Peyer's patch (tissue), 4 donors: ENCODE measurements at regions not wholly inside any gene's neighbourhood (a gene's known extent, or its start where the extent isn't known, plus 50 kb on each side); places are given as distances from the start of the nearest gene placed in this dataset.
"Not testable (repeated sequence)": the region's sequence is repeated elsewhere in the genome, so short reads cannot be mapped to it uniquely, and the experiment has no call there.

ENCODE experiments used
- DNase-seq, 3 donors: peaks; one replicate each; pipeline ENCODE4 v3.0.0-alpha.2; 2017 to 2019
- H3K27ac ChIP-seq, 4 donors: fragments of 200-600 bp; sonication (generic); one replicate each; pipeline ENCODE4 v1.5.1; 2016 to 2019
- H3K27me3 ChIP-seq, 2 donors: fragments of 200-600 bp; sonication (generic); one replicate each; pipeline ENCODE4 v1.5.1; 2019
- H3K36me3 ChIP-seq, 3 donors: fragments of 200-600 bp; sonication (generic); one replicate each; pipeline ENCODE4 v1.5.1; 2016 to 2019
- H3K4me1 ChIP-seq, 4 donors: fragments of 200-600 bp; sonication (generic); one replicate each; pipeline ENCODE4 v1.5.1; 2016 to 2019
- H3K4me3 ChIP-seq, 4 donors: fragments of 200-600 bp; sonication (generic); 1 replicate in 3 of 4; 2 replicates in 1 of 4; pipeline ENCODE4 v1.5.1; 2016 to 2019; ENCODE audit warnings: mild to moderate bottlenecking in 1 of 4
- H3K9me3 ChIP-seq, 4 donors: fragments of 200-600 bp; sonication (generic); one replicate each; pipeline ENCODE4 v1.5.1; 2016 to 2019; ENCODE audit warnings: mild to moderate bottlenecking in 1 of 4
- CTCF ChIP-seq, 6 experiments: fragments of 450-650 bp in 4 of 6; fragments of 200-600 bp in 2 of 6; sonication (generic) in 1 of 6; IDR thresholded peaks; one replicate each; pipeline ENCODE4 v1.5.1; 2017 to 2019; ENCODE audit warnings: antibody characterized with exemption in 6 of 6, mild to moderate bottlenecking in 3 of 6, moderate library complexity in 1 of 6
- POLR2A ChIP-seq, 2 donors: fragments of 450-650 bp; IDR thresholded peaks; one replicate each; pipeline ENCODE4 v1.5.1; 2017; ENCODE audit warnings: antibody characterized with exemption in 2 of 2, mild to moderate bottlenecking in 2 of 2, moderate library complexity in 2 of 2

GRCh38 chr2:89850881-89851582 is 1159.6 kb downstream of the RPIA start:
- TF ChIP-seq CTCF (IDR thresholded peaks at IDR 0.05) (no peak), POLR2A (IDR thresholded peaks at IDR 0.05) (no peak)
- Histone ChIP-seq H3K36me3 (no peaks in the 10 kb centered on the region), H3K4me1 (no peaks in the 10 kb centered on the region), H3K9me3 (no peaks in the 10 kb centered on the region), H3K27ac (no peak overlapping the region), H3K4me3 (no peak overlapping the region), H3K27me3 (peaks cover 0 to 7% of the 10 kb centered on the region in 2 donors)
- DNase-seq = no peak

- no peak overlapping the region for H3K27ac ChIP-seq
- no peak overlapping the region for H3K4me3 ChIP-seq
- H3K36me3 ChIP-seq = no peaks in the 10 kb centered on the region
- no peaks in the 10 kb centered on the region for H3K9me3 ChIP-seq
- H3K4me1 ChIP-seq = no peaks in the 10 kb centered on the region
- H3K27me3 ChIP-seq = peaks cover 0 to 7% of the 10 kb centered on the region in 2 donors
- TF ChIP-seq POLR2A (IDR thresholded peaks at IDR 0.05) (no peak), CTCF (IDR thresholded peaks at IDR 0.05) (no peak)
- no peak for DNase-seq
These were observed 1160.1 kb downstream of the RPIA start for GRCh38 chr2:89851583-89851905.

- H3K36me3 ChIP-seq, DNase-seq: not testable (repeated sequence)
These were observed 1162.0 kb downstream of the RPIA start for GRCh38 chr2:89853427-89853826.

GRCh38 chr2:89855752-89856151 is 1164.3 kb downstream of the RPIA start:
- DNase-seq, H3K9me3 ChIP-seq, H3K27me3 ChIP-seq, H3K27ac ChIP-seq, H3K36me3 ChIP-seq, H3K4me3 ChIP-seq, H3K4me1 ChIP-seq: not testable (repeated sequence)
- TF ChIP-seq CTCF (IDR thresholded peaks at IDR 0.05) = peak in 1 of 6 experiments; percentile 20

More at GRCh38 chr2:89853427-89853826, 1162.0 kb downstream of the RPIA start:
- not testable (repeated sequence) for H3K9me3 ChIP-seq, H3K27me3 ChIP-seq, H3K27ac ChIP-seq, H3K4me1 ChIP-seq, H3K4me3 ChIP-seq

GRCh38 chr2:89856305-89856704 is 1164.8 kb downstream of the RPIA start:
- H3K27me3 ChIP-seq, H3K4me3 ChIP-seq, DNase-seq, H3K4me1 ChIP-seq, H3K27ac ChIP-seq, H3K36me3 ChIP-seq, H3K9me3 ChIP-seq: not testable (repeated sequence)

GRCh38 chr2:89862164-89862563 is 1170.7 kb downstream of the RPIA start:
- H3K27ac ChIP-seq, H3K4me3 ChIP-seq, H3K36me3 ChIP-seq, H3K4me1 ChIP-seq, H3K9me3 ChIP-seq, H3K27me3 ChIP-seq, DNase-seq: not testable (repeated sequence)

- not testable (repeated sequence) for H3K36me3 ChIP-seq, H3K9me3 ChIP-seq, H3K27me3 ChIP-seq, H3K4me1 ChIP-seq, DNase-seq, H3K4me3 ChIP-seq, H3K27ac ChIP-seq
These were observed 1171.7 kb downstream of the RPIA start for GRCh38 chr2:89863209-89863608.

- not testable (repeated sequence) for H3K27ac ChIP-seq, H3K36me3 ChIP-seq, H3K27me3 ChIP-seq, H3K4me1 ChIP-seq, DNase-seq, H3K4me3 ChIP-seq, H3K9me3 ChIP-seq
These were observed 1183.5 kb downstream of the RPIA start for GRCh38 chr2:89874810-89875595.

GRCh38 chr2:89876445-89876844 is 1185.0 kb downstream of the RPIA start:
- H3K4me1 ChIP-seq, H3K4me3 ChIP-seq, H3K27ac ChIP-seq, H3K36me3 ChIP-seq, DNase-seq, H3K9me3 ChIP-seq, H3K27me3 ChIP-seq: not testable (repeated sequence)

- H3K4me3 ChIP-seq = not testable (repeated sequence)
These were observed 1185.4 kb downstream of the RPIA start for GRCh38 chr2:89876878-89877277.

GRCh38 chr2:89882880-89883279 is 1191.4 kb downstream of the RPIA start:
- not testable (repeated sequence) for H3K27me3 ChIP-seq, H3K4me3 ChIP-seq, H3K9me3 ChIP-seq, H3K27ac ChIP-seq, H3K4me1 ChIP-seq, DNase-seq, H3K36me3 ChIP-seq

More at GRCh38 chr2:89876878-89877277, 1185.4 kb downstream of the RPIA start:
- not testable (repeated sequence) for H3K4me1 ChIP-seq, DNase-seq, H3K27me3 ChIP-seq, H3K36me3 ChIP-seq, H3K9me3 ChIP-seq, H3K27ac ChIP-seq

GRCh38 chr2:89883624-89884023 is 1192.2 kb downstream of the RPIA start:
- H3K27me3 ChIP-seq, H3K36me3 ChIP-seq, H3K9me3 ChIP-seq: not testable (repeated sequence)

More at GRCh38 chr2:89883624-89884023, 1192.2 kb downstream of the RPIA start:
- H3K27ac ChIP-seq, H3K4me1 ChIP-seq, H3K4me3 ChIP-seq, DNase-seq: not testable (repeated sequence)
